ENCODE measurements at regions not wholly inside any gene's neighbourhood (a gene's known extent, or its start where the extent isn't known, plus 50 kb on each side); places are given as distances from the start of the nearest gene placed in this dataset.

DNA sequence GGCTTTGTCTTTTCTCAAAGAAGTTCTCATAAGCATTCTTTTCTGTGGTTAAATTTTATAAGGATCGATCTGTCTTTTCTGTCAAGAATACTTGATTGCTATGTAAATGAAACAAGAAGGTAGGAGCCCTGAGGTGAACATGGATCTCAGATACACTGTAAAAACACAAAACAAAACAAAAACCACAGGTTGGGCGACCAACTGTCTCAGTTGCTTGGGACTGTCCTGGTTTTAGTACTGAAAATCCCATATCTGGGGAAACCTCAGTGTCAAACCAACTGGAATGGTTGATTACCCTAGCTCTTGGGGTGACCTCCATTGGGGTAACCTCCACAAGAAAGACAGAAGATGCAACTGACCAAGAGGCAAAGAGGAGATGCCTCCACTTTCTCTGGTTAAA, 55.8 kb upstream of the TMEM178A start:
- TF ChIP-seq, protein P1, sequence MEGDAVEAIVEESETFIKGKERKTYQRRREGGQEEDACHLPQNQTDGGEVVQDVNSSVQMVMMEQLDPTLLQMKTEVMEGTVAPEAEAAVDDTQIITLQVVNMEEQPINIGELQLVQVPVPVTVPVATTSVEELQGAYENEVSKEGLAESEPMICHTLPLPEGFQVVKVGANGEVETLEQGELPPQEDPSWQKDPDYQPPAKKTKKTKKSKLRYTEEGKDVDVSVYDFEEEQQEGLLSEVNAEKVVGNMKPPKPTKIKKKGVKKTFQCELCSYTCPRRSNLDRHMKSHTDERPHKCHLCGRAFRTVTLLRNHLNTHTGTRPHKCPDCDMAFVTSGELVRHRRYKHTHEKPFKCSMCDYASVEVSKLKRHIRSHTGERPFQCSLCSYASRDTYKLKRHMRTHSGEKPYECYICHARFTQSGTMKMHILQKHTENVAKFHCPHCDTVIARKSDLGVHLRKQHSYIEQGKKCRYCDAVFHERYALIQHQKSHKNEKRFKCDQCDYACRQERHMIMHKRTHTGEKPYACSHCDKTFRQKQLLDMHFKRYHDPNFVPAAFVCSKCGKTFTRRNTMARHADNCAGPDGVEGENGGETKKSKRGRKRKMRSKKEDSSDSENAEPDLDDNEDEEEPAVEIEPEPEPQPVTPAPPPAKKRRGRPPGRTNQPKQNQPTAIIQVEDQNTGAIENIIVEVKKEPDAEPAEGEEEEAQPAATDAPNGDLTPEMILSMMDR (conservative IDR thresholded peaks at IDR 0.05; ENCODE audit: low read depth, low read length), result no peak
- TF ChIP-seq EZH2 (IDR thresholded peaks at IDR 0.05; ENCODE audit: borderline replicate concordance, low read depth, low read length, poor library complexity, severe bottlenecking), result no peak

Measured in A673 (cell line).